NB4 (cell line): ENCODE measurements at regions not wholly inside any gene's neighbourhood (a gene's known extent, or its start where the extent isn't known, plus 50 kb on each side); places are given as distances from the start of the nearest gene placed in this dataset.

Experiments
- CTCF ChIP-seq: IDR thresholded peaks from one replicate; pipeline ENCODE4 v1.5.1; 2012; ENCODE audit warnings: low read depth, low read length
- MYC ChIP-seq: IDR thresholded peaks from 2 replicates; pipeline ENCODE4 v1.6.1; 2011; ENCODE audit warnings: low read depth, low read length

- TF ChIP-seq CTCF (no peak), MYC (no peak)
Measured at GRCh38 chr5:3269395-3270169, 326.1 kb upstream of the IRX1 start.
